ENCODE measurements at regions not wholly inside any gene's neighbourhood (a gene's known extent, or its start where the extent isn't known, plus 50 kb on each side); places are given as distances from the start of the nearest gene placed in this dataset.
A peak's percentile ranks its signal among the peaks of the same experiment; 100 is the strongest.

- Mint-ChIP-seq H3K27me3 (peaks cover 4 to 6% of the 10 kb centered on the region in 2 donors), H3K4me1 (ENCODE audit: low read depth in 2 of 2) (no peaks in the 10 kb centered on the region), H3K9me3 (peaks cover 3% of the 10 kb centered on the region), H3K36me3 (no peaks in the 10 kb centered on the region), H3K4me3 (no peak overlapping the region), H3K27ac (no peak overlapping the region)
- no peak for ATAC-seq
- no peak for DNase-seq (ENCODE audit: low spot score)
Observed at GRCh38 chr5:155998257-155998656, 328.7 kb upstream of the SGCD start.

DNA sequence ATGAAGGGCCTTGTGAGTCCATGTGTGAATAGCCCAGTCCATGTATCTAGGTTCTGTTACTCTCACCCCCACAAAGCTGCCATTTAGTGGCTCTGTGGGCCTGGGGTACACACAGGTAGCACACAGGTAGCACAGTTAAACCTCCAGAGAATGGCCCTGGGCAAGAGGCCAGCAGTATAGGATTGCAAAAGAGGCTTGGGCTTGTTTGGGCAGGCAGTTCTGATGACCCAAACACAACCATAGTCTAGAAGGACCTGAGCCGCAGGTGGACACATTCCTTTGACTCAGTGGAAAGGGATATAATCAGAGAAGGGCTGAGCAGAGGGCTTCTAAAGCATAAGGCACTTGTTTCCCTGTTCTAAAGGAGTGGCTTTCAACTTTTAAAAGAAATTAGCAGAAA lies 326.8 kb upstream of the SGCD start:
- ATAC-seq (peak in 1 of 2 donors; percentile 48), DNase-seq (ENCODE audit: low spot score) (no peak)
- Mint-ChIP-seq H3K27ac (no peak overlapping the region), H3K9me3 (no peaks in the 10 kb centered on the region), H3K4me1 (ENCODE audit: low read depth in 2 of 2) (no peaks in the 10 kb centered on the region), H3K36me3 (no peaks in the 10 kb centered on the region), H3K4me3 (no peak overlapping the region), H3K27me3 (peaks cover 0 to 4% of the 10 kb centered on the region in 2 donors)

DNA sequence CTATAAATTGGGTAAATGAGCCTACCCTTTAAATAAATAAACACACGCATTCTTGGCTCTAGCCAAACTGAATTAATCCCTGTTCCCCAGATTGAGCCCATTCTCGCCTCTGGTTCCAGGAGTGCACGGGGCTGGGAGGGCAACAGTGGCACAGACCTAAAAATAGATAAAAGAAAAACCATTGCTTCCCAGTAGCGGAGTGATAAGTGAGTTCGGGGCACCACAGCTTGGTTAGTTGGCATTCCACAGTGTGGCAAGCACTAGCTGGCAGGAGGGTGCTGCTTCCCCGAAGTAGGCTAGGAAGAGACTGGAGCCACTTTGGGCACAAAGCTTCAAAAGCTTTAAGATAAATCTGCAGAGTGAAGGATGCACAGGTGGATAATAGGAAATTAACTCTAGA lies 322.2 kb upstream of the SGCD start:
- H3K4me3 Mint-ChIP-seq: no peak overlapping the region
- ATAC-seq (no peak), DNase-seq (ENCODE audit: low spot score) (no peak)
- no peak overlapping the region for H3K27ac Mint-ChIP-seq
- no peaks in the 10 kb centered on the region for H3K36me3 Mint-ChIP-seq
- H3K4me1 Mint-ChIP-seq (ENCODE audit: low read depth in 2 of 2): no peaks in the 10 kb centered on the region
- H3K27me3 Mint-ChIP-seq: peaks cover 6 to 7% of the 10 kb centered on the region in 2 donors
- H3K9me3 Mint-ChIP-seq: no peaks in the 10 kb centered on the region

- H3K27ac Mint-ChIP-seq: no peak overlapping the region
Observed at GRCh38 chr5:156006026-156006647, 320.8 kb upstream of the SGCD start.

DNA sequence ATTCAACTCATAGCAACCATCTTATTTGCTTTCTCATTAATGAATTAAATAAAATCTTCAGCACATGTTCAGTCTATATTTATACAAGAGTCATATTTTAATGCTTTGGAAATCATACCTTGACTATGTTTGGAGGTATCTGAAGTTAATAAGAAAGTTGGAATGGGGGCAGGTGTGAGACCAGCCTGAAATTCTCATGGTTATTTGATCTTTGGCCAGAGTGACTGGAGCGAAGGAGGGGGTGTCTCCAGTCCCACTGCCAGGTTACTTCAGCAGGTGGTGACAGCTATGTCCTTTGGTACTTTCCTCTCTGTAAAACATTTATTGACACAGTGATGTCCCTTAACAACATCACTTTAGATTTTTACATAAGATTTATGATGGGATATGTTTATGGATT lies 318.1 kb upstream of the SGCD start:
- no peak overlapping the region for H3K27ac Mint-ChIP-seq
- H3K36me3 Mint-ChIP-seq: no peaks in the 10 kb centered on the region
- DNase-seq (ENCODE audit: low spot score) (no peak), ATAC-seq (no peak)
- peaks cover 2 to 11% of the 10 kb centered on the region in 2 donors for H3K27me3 Mint-ChIP-seq
- H3K4me3 Mint-ChIP-seq: no peak overlapping the region
- H3K9me3 Mint-ChIP-seq: no peaks in the 10 kb centered on the region
- no peaks in the 10 kb centered on the region for H3K4me1 Mint-ChIP-seq (ENCODE audit: low read depth in 2 of 2)

More at GRCh38 chr5:156006026-156006647, 320.8 kb upstream of the SGCD start:
- Mint-ChIP-seq H3K4me3 (no peak overlapping the region), H3K27me3 (peaks cover 6 to 7% of the 10 kb centered on the region in 2 donors), H3K36me3 (no peaks in the 10 kb centered on the region), H3K4me1 (ENCODE audit: low read depth in 2 of 2) (no peaks in the 10 kb centered on the region), H3K9me3 (no peaks in the 10 kb centered on the region)
- DNase-seq (ENCODE audit: low spot score): no peak
- ATAC-seq: no peak

DNA sequence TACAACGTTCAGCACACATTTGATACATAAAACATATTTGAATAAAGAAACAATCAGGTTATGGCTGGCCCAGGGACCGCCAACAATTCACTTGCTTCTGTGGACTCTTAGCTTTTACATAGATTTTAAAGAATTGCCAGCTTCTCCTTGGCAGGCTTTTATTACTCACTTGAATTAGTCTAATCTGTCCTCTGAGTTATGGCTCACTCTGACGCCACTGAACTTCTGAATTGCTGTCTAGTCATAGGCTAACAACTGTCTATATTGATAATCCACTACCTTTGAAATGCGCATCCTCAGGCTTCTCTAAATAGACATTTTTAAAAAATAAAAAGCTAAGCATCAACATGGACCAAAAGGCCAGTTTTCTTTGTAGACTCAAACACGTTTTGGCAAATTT lies 317.4 kb upstream of the SGCD start:
- Mint-ChIP-seq H3K36me3 (no peaks in the 10 kb centered on the region), H3K4me3 (no peak overlapping the region), H3K9me3 (no peaks in the 10 kb centered on the region), H3K27ac (no peak overlapping the region), H3K4me1 (ENCODE audit: low read depth in 2 of 2) (no peaks in the 10 kb centered on the region), H3K27me3 (peaks cover 2 to 14% of the 10 kb centered on the region in 2 donors)
- ATAC-seq (no peak), DNase-seq (ENCODE audit: low spot score) (no peak)

DNA sequence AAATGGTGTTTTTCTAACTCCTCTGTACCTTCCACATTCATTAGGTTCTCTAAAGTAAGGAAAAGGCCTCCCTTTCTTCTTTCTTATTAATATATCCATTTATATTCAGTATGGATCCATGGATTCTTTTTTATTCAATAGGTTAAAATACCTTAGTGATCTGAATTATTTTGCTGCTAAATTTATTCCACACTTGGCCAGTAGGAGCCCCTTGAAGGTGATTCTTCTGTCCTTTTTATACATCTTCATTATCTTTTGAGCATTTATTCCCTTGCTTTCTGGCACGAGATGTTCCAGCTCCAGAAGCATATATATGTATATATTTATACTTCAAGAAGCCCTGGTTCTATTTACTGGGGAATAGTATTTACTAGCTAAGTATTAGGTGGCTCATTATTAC lies 311.8 kb upstream of the SGCD start:
- Mint-ChIP-seq H3K27ac (no peak overlapping the region), H3K4me1 (ENCODE audit: low read depth in 2 of 2) (no peaks in the 10 kb centered on the region), H3K9me3 (no peaks in the 10 kb centered on the region), H3K4me3 (no peak overlapping the region), H3K36me3 (no peaks in the 10 kb centered on the region), H3K27me3 (peaks cover 3 to 29% of the 10 kb centered on the region in 2 donors)
- DNase-seq (ENCODE audit: low spot score) (no peak), ATAC-seq (no peak)

GRCh38 chr5:156019130-156019529 lies 307.8 kb upstream of the SGCD start:
- no peaks in the 10 kb centered on the region for H3K4me1 Mint-ChIP-seq (ENCODE audit: low read depth in 2 of 2)
- no peak overlapping the region for H3K4me3 Mint-ChIP-seq
- peaks cover 2% of the 10 kb centered on the region for H3K9me3 Mint-ChIP-seq
- ATAC-seq (no peak), DNase-seq (ENCODE audit: low spot score) (no peak)
- H3K27me3 Mint-ChIP-seq: peaks cover 7 to 36% of the 10 kb centered on the region in 2 donors
- no peak overlapping the region for H3K27ac Mint-ChIP-seq
- no peaks in the 10 kb centered on the region for H3K36me3 Mint-ChIP-seq

DNA sequence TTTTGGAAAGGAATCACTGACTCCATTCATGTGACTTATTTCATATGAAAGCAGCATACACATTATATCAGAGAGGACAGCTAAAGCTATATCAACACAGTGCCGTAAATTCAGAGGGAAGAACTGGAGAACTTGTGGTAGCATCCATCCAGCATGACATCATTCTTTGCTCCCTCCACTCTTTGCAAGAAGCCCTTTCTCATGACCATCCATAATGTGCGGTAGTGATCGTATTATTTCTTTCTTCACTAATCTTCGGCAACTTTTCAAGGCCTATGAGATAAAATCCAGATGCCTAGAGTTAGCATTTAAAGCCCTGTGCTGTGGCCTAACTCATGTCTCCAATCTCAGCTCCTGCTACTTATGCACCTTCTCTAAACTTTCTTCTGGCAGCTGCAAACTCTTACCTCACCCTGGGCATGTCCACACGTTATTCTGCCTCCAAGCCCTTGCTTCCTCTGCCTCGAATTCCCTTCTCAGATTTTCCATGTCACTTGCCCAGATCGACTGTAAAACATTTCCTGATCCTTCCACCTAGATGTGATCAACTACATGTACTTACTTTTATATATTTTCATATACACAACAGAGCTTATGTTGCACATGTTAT lies 307.3 kb upstream of the SGCD start:
- DNase-seq (ENCODE audit: low spot score): no peak

DNA sequence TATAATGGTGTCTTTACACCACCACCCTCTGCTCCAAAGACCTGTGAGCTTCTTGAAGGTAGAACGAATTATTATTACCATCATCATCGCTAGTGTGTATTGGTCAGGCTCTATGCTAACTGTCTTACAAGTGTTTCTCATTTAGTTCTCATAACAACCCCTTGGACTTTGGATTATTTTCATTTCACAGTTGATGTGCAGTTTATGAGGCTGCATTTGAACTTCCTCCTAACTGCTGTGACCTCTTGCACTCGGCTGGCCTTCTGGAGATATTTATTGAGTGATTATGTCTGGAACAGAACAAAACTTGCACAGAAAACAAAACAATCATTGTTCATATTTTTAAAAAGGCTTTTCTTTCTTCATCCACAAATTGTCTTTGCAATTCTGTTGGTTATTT lies 306.3 kb upstream of the SGCD start:
- no peak for ATAC-seq
- H3K4me1 Mint-ChIP-seq (ENCODE audit: low read depth in 2 of 2): no peaks in the 10 kb centered on the region
- H3K4me3 Mint-ChIP-seq: no peak overlapping the region
- H3K36me3 Mint-ChIP-seq: no peaks in the 10 kb centered on the region
- no peak for DNase-seq (ENCODE audit: low spot score)
- H3K9me3 Mint-ChIP-seq: peaks cover 2% of the 10 kb centered on the region
- H3K27me3 Mint-ChIP-seq: peaks cover 7 to 36% of the 10 kb centered on the region in 2 donors
- no peak overlapping the region for H3K27ac Mint-ChIP-seq

More for the DNA sequence above, 307.3 kb upstream of the SGCD start:
- Mint-ChIP-seq H3K4me1 (ENCODE audit: low read depth in 2 of 2) (no peaks in the 10 kb centered on the region), H3K36me3 (no peaks in the 10 kb centered on the region), H3K9me3 (peaks cover 2% of the 10 kb centered on the region), H3K27me3 (peaks cover 7 to 36% of the 10 kb centered on the region in 2 donors), H3K4me3 (no peak overlapping the region), H3K27ac (no peak overlapping the region)
- ATAC-seq: no peak

DNA sequence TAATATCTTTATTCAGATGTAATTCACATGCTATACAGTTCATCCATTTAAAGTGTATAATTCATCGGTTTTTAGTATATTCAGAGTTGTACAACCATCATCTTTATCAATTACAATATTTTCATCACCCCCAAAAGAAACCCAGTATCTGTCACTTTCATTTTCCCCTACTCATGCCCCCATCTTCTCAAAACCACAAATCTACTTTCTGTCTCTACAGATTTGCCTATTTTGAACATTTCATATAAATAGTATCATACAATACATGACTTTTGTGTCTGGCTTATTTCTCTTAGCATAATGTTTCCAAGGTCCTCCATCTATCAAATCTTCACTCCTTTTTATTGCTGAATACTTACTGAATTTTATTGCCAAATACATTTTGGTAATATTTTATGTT lies 305.1 kb upstream of the SGCD start:
- DNase-seq (ENCODE audit: low spot score) (no peak), ATAC-seq (no peak)
- Mint-ChIP-seq H3K36me3 (no peaks in the 10 kb centered on the region), H3K27ac (no peak overlapping the region), H3K4me3 (no peak overlapping the region), H3K27me3 (peaks cover 7 to 26% of the 10 kb centered on the region in 2 donors), H3K4me1 (ENCODE audit: low read depth in 2 of 2) (no peaks in the 10 kb centered on the region), H3K9me3 (peaks cover 2% of the 10 kb centered on the region)

DNA sequence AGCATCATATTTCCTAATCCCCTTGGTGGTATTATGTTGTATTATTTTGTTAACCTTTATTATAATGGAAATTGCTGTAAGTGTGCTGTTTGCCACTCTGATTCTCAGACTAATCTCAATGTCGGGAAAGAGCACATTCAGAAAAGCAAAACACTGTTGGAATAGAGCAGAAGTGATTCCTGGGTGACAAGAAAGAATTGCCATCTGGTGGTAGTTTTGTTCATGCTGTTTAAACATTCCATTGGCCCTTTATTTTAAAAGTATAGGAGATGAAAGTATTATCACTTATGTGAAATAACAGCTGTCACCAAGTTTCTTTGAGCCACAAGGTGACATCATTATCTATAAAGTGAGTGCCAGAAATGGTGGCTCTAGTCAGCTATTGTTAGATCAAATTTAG lies 301.3 kb upstream of the SGCD start:
- Mint-ChIP-seq H3K27me3 (peaks cover 8 to 26% of the 10 kb centered on the region in 2 donors), H3K4me1 (ENCODE audit: low read depth in 2 of 2) (no peaks in the 10 kb centered on the region), H3K27ac (no peak overlapping the region), H3K36me3 (no peaks in the 10 kb centered on the region), H3K4me3 (no peak overlapping the region), H3K9me3 (peaks cover 2% of the 10 kb centered on the region)
- DNase-seq (ENCODE audit: low spot score) (no peak), ATAC-seq (no peak)

- H3K36me3 Mint-ChIP-seq: no peaks in the 10 kb centered on the region
- peaks cover 4 to 12% of the 10 kb centered on the region in 2 donors for H3K27me3 Mint-ChIP-seq
- no peak overlapping the region for H3K27ac Mint-ChIP-seq
- no peak overlapping the region for H3K4me3 Mint-ChIP-seq
- H3K4me1 Mint-ChIP-seq (ENCODE audit: low read depth in 2 of 2): no peaks in the 10 kb centered on the region
- ATAC-seq (no peak), DNase-seq (ENCODE audit: low spot score) (no peak)
- no peaks in the 10 kb centered on the region for H3K9me3 Mint-ChIP-seq
Observed at GRCh38 chr5:156031181-156031580, 295.8 kb upstream of the SGCD start.

DNA sequence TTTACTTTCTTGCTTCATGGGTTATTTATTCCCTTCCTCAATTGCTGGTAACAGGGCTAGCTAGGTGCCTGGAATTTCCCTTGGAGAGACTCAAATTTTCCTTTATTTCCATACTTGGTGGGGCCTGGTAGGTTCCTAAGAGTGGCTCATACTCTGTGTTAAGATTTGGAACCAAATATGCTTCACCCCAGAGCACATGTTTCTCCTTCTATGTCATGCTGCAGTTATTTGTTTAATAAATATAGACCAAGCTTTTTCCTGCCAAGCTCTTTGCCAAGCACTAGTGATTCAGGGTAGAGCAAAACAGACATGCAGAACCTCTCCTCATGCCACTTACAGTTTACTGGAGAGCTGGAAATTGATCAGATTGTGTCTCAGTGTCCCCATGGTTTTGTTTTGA lies 290.3 kb upstream of the SGCD start:
- no peak for ATAC-seq
- Mint-ChIP-seq H3K27me3 (peaks cover 0 to 3% of the 10 kb centered on the region in 2 donors), H3K27ac (no peak overlapping the region), H3K9me3 (peaks cover 4% of the 10 kb centered on the region), H3K4me1 (ENCODE audit: low read depth in 2 of 2) (no peaks in the 10 kb centered on the region), H3K4me3 (no peak overlapping the region), H3K36me3 (no peaks in the 10 kb centered on the region)
- DNase-seq (ENCODE audit: low spot score): no peak

Measured in natural killer cell treated with Interleukin-12 subunit alpha and Interleukin-12 subunit beta and Interleukin-15 and Interleukin-18, amount 100 ng/mL, for 72 hours (primary cell).